ENCODE measurements at regions not wholly inside any gene's neighbourhood (a gene's known extent, or its start where the extent isn't known, plus 50 kb on each side); places are given as distances from the start of the nearest gene placed in this dataset.
A peak's percentile ranks its signal among the peaks of the same experiment; 100 is the strongest.

GRCh38 chr18:8974279-8974678, 128.2 kb upstream of the NDUFV2 start:
- Histone ChIP-seq H2BK120ac (replicated peaks; ENCODE audit: low read depth, low read length) (no peak overlapping the region), H3K79me1 (ENCODE audit: low read depth, low read length) (no peaks in the 10 kb centered on the region), H3K36me3 (ENCODE audit: control insufficient read depth in 2 of 4, insufficient read depth in 4 of 4, low read length in 3 of 4) (no peaks in the 10 kb centered on the region), H4K91ac (replicated peaks; ENCODE audit: insufficient read length, low read length) (no peak overlapping the region), H3K79me2 (ENCODE audit: control insufficient read depth in 1 of 2, insufficient read depth in 2 of 2, low read length in 2 of 2) (no peaks in the 10 kb centered on the region), H2AK5ac (ENCODE audit: low read depth, low read length) (peak overlapping the region; percentile 70; the same call in 1 of the 2 replicates), H3K9ac (replicated peaks in 1 of 4; ENCODE audit: extremely low read depth in 1 of 4, low read depth in 3 of 4, low read length in 3 of 4) (no peak overlapping the region), H3K4ac (replicated peaks; ENCODE audit: insufficient read length, low read depth, low read length) (no peak overlapping the region), H2AFZ (ENCODE audit: low read length) (no peak overlapping the region), H2BK12ac (ENCODE audit: low read depth, low read length) (no peak overlapping the region), H3K4me1 (replicated peaks in 1 of 4; ENCODE audit: control insufficient read depth in 3 of 4, insufficient read depth in 4 of 4, low read length in 3 of 4) (peaks cover 2 to 10% (median 8%) of the 10 kb centered on the region in 4 experiments; a peak in 5 of 7 replicates), H3K23me2 (ENCODE audit: low read depth, low read length) (no peaks in the 10 kb centered on the region; the same call in 1 of the 2 replicates), H3K56ac (replicated peaks; ENCODE audit: insufficient read length, low read depth, low read length) (no peak overlapping the region), H3K14ac (ENCODE audit: insufficient read length) (no peak overlapping the region), H4K8ac (ENCODE audit: extremely low read depth, insufficient read depth, low read length) (no peak overlapping the region), H4K20me1 (replicated peaks in 1 of 2; ENCODE audit: control insufficient read depth in 1 of 2, insufficient read depth in 2 of 2, low read length in 2 of 2) (no peaks in the 10 kb centered on the region), H3K4me2 (ENCODE audit: insufficient read depth in 1 of 2, low read depth in 2 of 2, low read length in 2 of 2) (no peak overlapping the region), H3K9me3 (ENCODE audit: insufficient read depth in 2 of 2, low read depth in 1 of 2, low read length in 1 of 2) (no peaks in the 10 kb centered on the region), H2BK15ac (ENCODE audit: low read length) (no peak overlapping the region; the same call in 1 of the 2 replicates), H3K4me3 (ENCODE audit: extremely low read depth in 1 of 4, insufficient read depth in 2 of 4, low read depth in 3 of 4, low read length in 4 of 4) (no peak overlapping the region), H2BK20ac (ENCODE audit: low read length) (0 out of 2 replicates have a peak overlapping the region, but pooled peaks have one; percentile 1), H3K18ac (ENCODE audit: extremely low read depth, low read length) (no peak overlapping the region), H2BK5ac (ENCODE audit: low read depth, low read length) (no peak overlapping the region), H3K27me3 (replicated peaks in 1 of 4; ENCODE audit: control insufficient read depth in 3 of 4, extremely low read depth in 1 of 4, insufficient read depth in 3 of 4, low read length in 3 of 4) (no peaks in the 10 kb centered on the region; a peak in 1 of 7 replicates), H3K23ac (ENCODE audit: insufficient read length) (no peak overlapping the region), H4K5ac (ENCODE audit: insufficient read length, low read depth, low read length) (no peak overlapping the region), H3K27ac (ENCODE audit: low read depth, low read length) (no peak overlapping the region)
- no peak for FAIRE-seq
- CTCF ChIA-PET (ENCODE audit: partially characterized antibody), result interaction anchor here (1.3 kb wide), 1 partner anchor 14 kb away, joined by 5 read pairs; no protein-coding TSS in a partner anchor
- WGBS, 2 experiments (ENCODE audit: extremely low coverage in 1 of 2, insufficient coverage in 1 of 2, insufficient read length in 1 of 2, insufficient replicate concordance in 2 of 2, low coverage in 1 of 2, low lambda C conversion rate in 2 of 2, missing lambda C conversion rate in 1 of 2), result 94% methylated on average over 4 of the region's 4 CpGs; no CpG with 5 or more reads in 1 of the 2 experiments
- POLR2A ChIA-PET (ENCODE audit: partially characterized antibody), result no interaction called here
- no peak for TF ChIP-seq CBX5 (IDR thresholded peaks at IDR 0.05; ENCODE audit: low read depth, low read length)
- no peak for TF ChIP-seq SP1 (IDR thresholded peaks at IDR 0.05; ENCODE audit: low read depth, low read length)
- no peak for TF ChIP-seq TAF7 (optimal IDR thresholded peaks at IDR 0.05; ENCODE audit: borderline replicate concordance, low read depth, low read length)
- no peak for TF ChIP-seq CHD2 (IDR thresholded peaks at IDR 0.05; ENCODE audit: low read length)
- no peak for TF ChIP-seq KDM4A (IDR thresholded peaks at IDR 0.05; ENCODE audit: low read depth, low read length, severe bottlenecking)
- TF ChIP-seq, protein P1, sequence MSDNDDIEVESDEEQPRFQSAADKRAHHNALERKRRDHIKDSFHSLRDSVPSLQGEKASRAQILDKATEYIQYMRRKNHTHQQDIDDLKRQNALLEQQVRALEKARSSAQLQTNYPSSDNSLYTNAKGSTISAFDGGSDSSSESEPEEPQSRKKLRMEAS (IDR thresholded peaks at IDR 0.05), result no peak
- TF ChIP-seq POLR2AphosphoS5 (IDR thresholded peaks at IDR 0.05; ENCODE audit: low read depth, low read length), result no peak
- TF ChIP-seq GABPA (IDR thresholded peaks at IDR 0.05; ENCODE audit: borderline replicate concordance, insufficient read depth, low read length), result no peak
- TF ChIP-seq FOSL1 (IDR thresholded peaks at IDR 0.05; ENCODE audit: insufficient read depth, low read depth, low read length), result no peak
- no peak for TF ChIP-seq SAP30 (IDR thresholded peaks at IDR 0.05; ENCODE audit: insufficient read depth, insufficient replicate concordance, low read length)
- DNase-seq (ENCODE audit: low read depth in 1 of 2, low spot score in 2 of 2), result no peak

Measured in H1 (cell line).